HepG2 (cell line): ENCODE measurements at regions not wholly inside any gene's neighbourhood (a gene's known extent, or its start where the extent isn't known, plus 50 kb on each side); places are given as distances from the start of the nearest gene placed in this dataset.

Experiments
- ATAC-seq: fragments of 200-7000 bp; cut with Tn5 transposase; 3 replicates; pipeline ENCODE4 v1.9.1; 2020; ENCODE audit warnings: mild to moderate bottlenecking, moderate library complexity
- BruUV-seq: library from RNA; stranded (reverse); fragments of 400-500 nt; replicated peaks from 2 replicates; lab custom pipeline; 2021; lab: Mats Ljungman, UMichigan
- CTCF ChIA-PET: fragments of 300-600 bp; formaldehyde crosslinking; extraction: SDS; loops from one replicate; lab custom pipeline; 2021; ENCODE audit warnings: low total read pairs, inconsistent platforms, low intra/inter-chr PET ratio; lab: Yijun Ruan, JAX
- POLR2A ChIA-PET: fragments of 350-600 bp; sonication (Branson Sonifier 250); formaldehyde crosslinking; loops from one replicate; lab custom pipeline; 2020; ENCODE audit warnings: antibody characterized with exemption, inconsistent platforms; lab: Yijun Ruan, JAX
- DNase-seq: peaks from one replicate; pipeline ENCODE4 v3.0.0-alpha.2; 2015; ENCODE audit warnings: low spot score
- FAIRE-seq: peaks from 3 replicates; lab custom pipeline; 2011; peaks lifted over from hg19 to GRCh38; lab: Jason Lieb, UNC
- H2AFZ ChIP-seq: one replicate; pipeline ENCODE4 v1.6.1; 2011; ENCODE audit warnings: low read length, inconsistent platforms
- H3K27ac ChIP-seq: fragments of 300-600 bp; 3 replicates; pipeline ENCODE4 v1.8.0; 2011; ENCODE audit warnings: mixed run types, mild to moderate bottlenecking, mixed read lengths, low read length, inconsistent platforms; ENCODE audit not compliant: insufficient read depth; ENCODE audit errors: extremely low read length
- H3K27me3 ChIP-seq, 2 experiments: fragments of 200-600 bp in 1 of 2; 2 replicates in 1 of 2; 3 replicates in 1 of 2; pipeline versions ENCODE4 v1.6.0 to v1.8.0; 2011; ENCODE audit warnings: low read length in 2 of 2, mild to moderate bottlenecking in 2 of 2, moderate library complexity in 2 of 2, inconsistent platforms in 1 of 2; ENCODE audit not compliant: insufficient read depth in 2 of 2, control insufficient read depth in 1 of 2
- H3K36me3 ChIP-seq, 2 experiments: fragments of 200-600 bp in 1 of 2; replicated peaks in 1 of 2; 2 replicates in 1 of 2; 3 replicates in 1 of 2; pipeline versions ENCODE4 v1.5.1 to v1.8.0; 2011; ENCODE audit warnings: low read length in 2 of 2, inconsistent platforms in 1 of 2; ENCODE audit not compliant: insufficient read depth in 2 of 2, control insufficient read depth in 1 of 2
- H3K4me1 ChIP-seq: 2 replicates; pipeline ENCODE4 v1.5.1; 2012; ENCODE audit warnings: low read length, inconsistent platforms; ENCODE audit not compliant: insufficient read depth
- H3K4me2 ChIP-seq: 2 replicates; pipeline ENCODE4 v1.6.0; 2011; ENCODE audit warnings: low read depth, low read length, inconsistent platforms
- H3K4me3 ChIP-seq, 3 experiments: fragments of 200-600 bp in 1 of 3; sonication (generic), shearing (Covaris generic) in 1 of 3; replicated peaks in 1 of 3; 2 replicates each; pipeline ENCODE4 v1.5.1; 2011 to 2016; ENCODE audit warnings: low read length in 3 of 3, inconsistent platforms in 2 of 3, low read depth in 2 of 3, mild to moderate bottlenecking in 2 of 3, control low read depth in 1 of 3, mixed read lengths in 1 of 3; ENCODE audit not compliant: insufficient read depth in 1 of 3
- H3K79me2 ChIP-seq: one replicate; pipeline ENCODE4 v1.6.1; 2011; ENCODE audit warnings: low read length, inconsistent platforms; ENCODE audit not compliant: insufficient read depth
- H3K9ac ChIP-seq: 2 replicates; pipeline ENCODE4 v1.6.0; 2011; ENCODE audit warnings: mild to moderate bottlenecking, low read depth, low read length, inconsistent platforms; ENCODE audit not compliant: insufficient read depth
- H3K9me3 ChIP-seq: 2 replicates; pipeline ENCODE4 v1.5.1; 2012; ENCODE audit warnings: mild to moderate bottlenecking, low read length
- H4K20me1 ChIP-seq: 2 replicates; pipeline ENCODE4 v1.6.0; 2011; ENCODE audit warnings: inconsistent platforms, mild to moderate bottlenecking, low read length, moderate library complexity; ENCODE audit not compliant: insufficient read depth
- ATF1 ChIP-seq: IDR thresholded peaks from 2 replicates; pipeline ENCODE4 v1.6.1; 2016; ENCODE audit warnings: mild to moderate bottlenecking, control low read depth
- E2F5 ChIP-seq: sonication (generic); formaldehyde crosslinking; conservative IDR thresholded peaks from 2 replicates; pipeline ENCODE4 v1.4.0; 2020; ENCODE audit warnings: missing genetic modification reagents
- FOXK1 ChIP-seq: sonication (generic); formaldehyde crosslinking; IDR thresholded peaks from 2 replicates; pipeline ENCODE4 v1.4.0; 2020; ENCODE audit warnings: low read depth, missing genetic modification reagents, borderline replicate concordance
- NCOA1 ChIP-seq: sonication (generic); formaldehyde crosslinking; IDR thresholded peaks from 2 replicates; pipeline ENCODE4 v1.9.0; 2021; ENCODE audit warnings: missing genetic modification reagents
- NCOA2 ChIP-seq: sonication (generic); formaldehyde crosslinking; IDR thresholded peaks from 2 replicates; pipeline ENCODE4 v1.8.0; 2022; ENCODE audit warnings: inconsistent platforms
- NR2F6 ChIP-seq, 2 experiments: IDR thresholded peaks; 2 replicates each; pipeline ENCODE4 v1.6.1; 2016; ENCODE audit warnings: antibody characterized with exemption in 1 of 2, mild to moderate bottlenecking in 1 of 2
- ONECUT2 ChIP-seq: sonication (generic); formaldehyde crosslinking; IDR thresholded peaks from 2 replicates; pipeline ENCODE4 v1.4.0; 2020; ENCODE audit warnings: missing genetic modification reagents
- RXRB ChIP-seq: IDR thresholded peaks from 2 replicates; pipeline ENCODE4 v1.6.1; 2016; ENCODE audit warnings: borderline replicate concordance, missing genetic modification reagents, missing compliant biosample characterization
- SMAD9 ChIP-seq: sonication (generic); formaldehyde crosslinking; IDR thresholded peaks from 2 replicates; pipeline ENCODE4 v1.5.1; 2020; ENCODE audit warnings: mild to moderate bottlenecking, missing genetic modification reagents
- THAP8 ChIP-seq: sonication (generic); formaldehyde crosslinking; IDR thresholded peaks from 2 replicates; pipeline ENCODE4 v1.5.1; 2020; ENCODE audit warnings: missing genetic modification reagents, mild to moderate bottlenecking, borderline replicate concordance
- ZC3H4 ChIP-seq: sonication (generic); formaldehyde crosslinking; IDR thresholded peaks from 2 replicates; pipeline ENCODE4 v1.4.0; 2020; ENCODE audit warnings: missing genetic modification reagents, borderline replicate concordance
- ZNF136 ChIP-seq: sonication (generic); formaldehyde crosslinking; IDR thresholded peaks from 2 replicates; pipeline ENCODE4 v1.8.1; 2022; ENCODE audit warnings: low read depth, mild to moderate bottlenecking, moderate library complexity, missing genetic modification reagents
- ZNF280D ChIP-seq: sonication (generic); formaldehyde crosslinking; IDR thresholded peaks from 2 replicates; pipeline ENCODE4 v1.5.1; 2020; ENCODE audit warnings: mild to moderate bottlenecking, missing genetic modification reagents
- ZNF580 ChIP-seq: IDR thresholded peaks from 2 replicates; pipeline ENCODE4 v1.6.1; 2016; ENCODE audit warnings: low read depth, borderline replicate concordance
- ZNF652 ChIP-seq: IDR thresholded peaks from 2 replicates; pipeline ENCODE4 v1.6.1; 2016; ENCODE audit warnings: low read depth, borderline replicate concordance
- WGBS: methylation state at CpG from one replicate; pipeline ENCODE4 v1.1.6; 2017; ENCODE audit warnings: low lambda C conversion rate; 5-methylcytosine and 5-hydroxymethylcytosine counted together
- in situ Hi-C: cut with HindIII; loops from 2 replicates; pipeline ENCODE4 v1.10.0; 2017; ENCODE audit warnings: low pct_unique_long_range_greater_than_20kb; ENCODE audit not compliant: extremely low pct_ligation_motif_present
- intact Hi-C: fragments of 100-400 bp; cut with micrococcal nuclease; formaldehyde crosslinking; loops from one replicate; pipeline ENCODE4 v1.10.0; 2022; ENCODE audit not compliant: unreplicated experiment

- FAIRE-seq: no peak
- H3K4me2 ChIP-seq: no peak overlapping the region
- no peak for TF ChIP-seq ZNF280D (CRISPR knock-in tag)
- TF ChIP-seq NCOA2 (CRISPR knock-in tag): no peak
- TF ChIP-seq THAP8 (CRISPR knock-in tag): no peak
- no peaks in the 10 kb centered on the region for H3K4me1 ChIP-seq
- no peaks in the 10 kb centered on the region; the same call in 1 of the 2 replicates for H3K9me3 ChIP-seq
- intact Hi-C loops: no loop called here
- no peak overlapping the region for H3K27ac ChIP-seq
- CTCF ChIA-PET: no interaction called here
- no peak for DNase-seq
- 0 out of 5 replicates have a peak, but pooled peaks cover 0 to 1% of the 10 kb centered on the region in 2 experiments for H3K27me3 ChIP-seq
- no peak overlapping the region for H2AFZ ChIP-seq
- no peaks in the 10 kb centered on the region for H3K79me2 ChIP-seq
- no peaks in the 10 kb centered on the region for H4K20me1 ChIP-seq
- no peaks in the 10 kb centered on the region for H3K36me3 ChIP-seq
- WGBS: 0% methylated on average over 1 of the region's 1 CpG
- POLR2A ChIA-PET: no interaction called here
- no peak overlapping the region for H3K9ac ChIP-seq
- no peak for ATAC-seq
- BruUV-seq: no TSS peak
- in situ Hi-C loops: no loop called here
- H3K4me3 ChIP-seq: no peak overlapping the region
Observed at GRCh38 chr16:8084302-8084701, 506.0 kb downstream of the TMEM114 start.

GRCh38 chr16:8083560-8083959 is 506.8 kb downstream of the TMEM114 start:
- no TSS peak for BruUV-seq
- no peaks in the 10 kb centered on the region for H3K4me1 ChIP-seq
- no peak for ATAC-seq
- H3K9ac ChIP-seq: no peak overlapping the region
- H3K4me2 ChIP-seq: no peak overlapping the region
- H3K79me2 ChIP-seq: no peaks in the 10 kb centered on the region
- ChIA-PET CTCF (no interaction called here), POLR2A (no interaction called here)
- H3K27me3 ChIP-seq: 0 out of 5 replicates have a peak, but pooled peaks cover 0 to 1% of the 10 kb centered on the region in 2 experiments
- in situ Hi-C loops (no loop called here), intact Hi-C loops (no loop called here)
- no peaks in the 10 kb centered on the region for H4K20me1 ChIP-seq
- no peak overlapping the region for H3K4me3 ChIP-seq
- no peaks in the 10 kb centered on the region for H3K36me3 ChIP-seq
- no peak overlapping the region for H3K27ac ChIP-seq
- H2AFZ ChIP-seq: no peak overlapping the region
- DNase-seq: no peak
- no peak for FAIRE-seq
- no peaks in the 10 kb centered on the region for H3K9me3 ChIP-seq
- WGBS: 4% methylated on average over 4 of the region's 4 CpGs
- TF ChIP-seq E2F5 (CRISPR knock-in tag) (no peak), ZNF136 (CRISPR knock-in tag) (no peak), ZNF580 (CRISPR knock-in tag) (no peak), RXRB (CRISPR knock-in tag) (no peak), ZC3H4 (no peak), SMAD9 (no peak), NR2F6 (IDR thresholded peaks at IDR 0.05) (no peak), NR2F6 (CRISPR knock-in tag; IDR thresholded peaks at IDR 0.05) (no peak), FOXK1 (CRISPR knock-in tag) (no peak), ATF1 (CRISPR knock-in tag) (no peak), ONECUT2 (CRISPR knock-in tag) (no peak), ZNF652 (CRISPR knock-in tag) (no peak), NCOA1 (CRISPR knock-in tag) (no peak)
